Mesenchymal stem cell (in vitro differentiated cells and primary cell): ENCODE measurements at regions not wholly inside any gene's neighbourhood (a gene's known extent, or its start where the extent isn't known, plus 50 kb on each side); places are given as distances from the start of the nearest gene placed in this dataset.
A peak's percentile ranks its signal among the peaks of the same experiment; 100 is the strongest.

Experiments used
- DNase-seq: peaks from one replicate; pipeline ENCODE4 v3.0.0-alpha.2; 2013
- H2AFZ ChIP-seq: one replicate; pipeline ENCODE4 v1.6.1; 2013; ENCODE audit warnings: low read depth, mild to moderate bottlenecking, control low read depth, inconsistent platforms, low read length, moderate library complexity
- H2AK5ac ChIP-seq: 2 replicates; pipeline ENCODE4 v1.6.1; 2013; ENCODE audit warnings: low read length, moderate library complexity, mild to moderate bottlenecking, inconsistent platforms; ENCODE audit not compliant: severe bottlenecking
- H2BK120ac ChIP-seq: one replicate; pipeline ENCODE4 v1.6.1; 2013; ENCODE audit warnings: low read depth, mild to moderate bottlenecking, inconsistent platforms, low read length, moderate library complexity
- H2BK12ac ChIP-seq, 2 experiments: one replicate each; pipeline ENCODE4 v1.6.1; 2013; ENCODE audit warnings: inconsistent platforms in 2 of 2, low read length in 2 of 2, mild to moderate bottlenecking in 2 of 2, moderate library complexity in 2 of 2, control low read depth in 1 of 2
- H2BK15ac ChIP-seq: one replicate; pipeline ENCODE4 v1.6.1; 2013; ENCODE audit warnings: mild to moderate bottlenecking, low read depth, inconsistent platforms; ENCODE audit not compliant: poor library complexity, severe bottlenecking
- H2BK5ac ChIP-seq: 2 replicates; pipeline ENCODE4 v1.6.1; 2013; ENCODE audit warnings: low read depth, mild to moderate bottlenecking, low read length, control low read depth, inconsistent platforms; ENCODE audit not compliant: poor library complexity, severe bottlenecking
- H3K14ac ChIP-seq, 2 experiments: one replicate each; pipeline ENCODE4 v1.6.1; 2013; ENCODE audit warnings: inconsistent platforms in 2 of 2, low read length in 2 of 2, control low read depth in 1 of 2, mild to moderate bottlenecking in 1 of 2, moderate library complexity in 1 of 2
- H3K18ac ChIP-seq, 2 experiments: one replicate each; pipeline ENCODE4 v1.6.1; 2013; ENCODE audit warnings: inconsistent platforms in 2 of 2, low read length in 2 of 2, control low read depth in 1 of 2, low read depth in 1 of 2, mild to moderate bottlenecking in 1 of 2
- H3K23ac ChIP-seq, 2 experiments: one replicate each; pipeline ENCODE4 v1.6.1; 2013; ENCODE audit warnings: inconsistent platforms in 2 of 2, low read length in 2 of 2, mild to moderate bottlenecking in 2 of 2, moderate library complexity in 2 of 2, control low read depth in 1 of 2
- H3K27ac ChIP-seq: 2 replicates; pipeline ENCODE4 v1.5.1; 2013; ENCODE audit warnings: mild to moderate bottlenecking, moderate library complexity, low read length, control low read depth, inconsistent platforms; ENCODE audit not compliant: poor library complexity, severe bottlenecking
- H3K27me3 ChIP-seq, 2 experiments: 2 replicates each; pipeline versions ENCODE4 v1.6.1 to v1.7.0; 2013; ENCODE audit warnings: low read length in 2 of 2, mild to moderate bottlenecking in 2 of 2, moderate library complexity in 2 of 2, control low read depth in 1 of 2, inconsistent platforms in 1 of 2; ENCODE audit not compliant: control insufficient read depth in 1 of 2, insufficient read depth in 1 of 2
- H3K36me3 ChIP-seq, 2 experiments: 2 replicates each; pipeline versions ENCODE4 v1.6.1 to v1.7.0; 2013; ENCODE audit warnings: low read length in 2 of 2, control low read depth in 1 of 2, inconsistent platforms in 1 of 2, low read depth in 1 of 2, mild to moderate bottlenecking in 1 of 2; ENCODE audit not compliant: insufficient read depth in 2 of 2, control insufficient read depth in 1 of 2
- H3K4ac ChIP-seq, 2 experiments: one replicate each; pipeline ENCODE4 v1.6.1; 2013; ENCODE audit warnings: inconsistent platforms in 2 of 2, low read length in 2 of 2, mild to moderate bottlenecking in 2 of 2, moderate library complexity in 2 of 2, control low read depth in 1 of 2, low read depth in 1 of 2
- H3K4me1 ChIP-seq: 2 replicates; pipeline ENCODE4 v1.6.1; 2013; ENCODE audit warnings: low read depth, low read length, control low read depth; ENCODE audit not compliant: control insufficient read depth, insufficient read depth
- H3K4me2 ChIP-seq: 2 replicates; pipeline ENCODE4 v1.6.1; 2013; ENCODE audit warnings: low read length, mild to moderate bottlenecking, inconsistent platforms; ENCODE audit not compliant: poor library complexity, severe bottlenecking
- H3K4me3 ChIP-seq, 2 experiments: 2 replicates each; pipeline versions ENCODE4 v1.5.1 to v1.7.0; 2013; ENCODE audit warnings: low read length in 2 of 2, mild to moderate bottlenecking in 2 of 2, control low read depth in 1 of 2, low read depth in 1 of 2; ENCODE audit not compliant: insufficient read depth in 1 of 2
- H3K79me1 ChIP-seq: replicated peaks from 2 replicates; pipeline ENCODE4 v1.6.1; 2013; ENCODE audit warnings: mild to moderate bottlenecking, control low read depth, low read length, inconsistent platforms; ENCODE audit not compliant: poor library complexity, severe bottlenecking
- H3K9ac ChIP-seq: 2 replicates; pipeline ENCODE4 v1.7.0; 2013; ENCODE audit warnings: mild to moderate bottlenecking, low read length, moderate library complexity
- H3K9me3 ChIP-seq: 2 replicates; pipeline ENCODE4 v1.7.0; 2013; ENCODE audit warnings: mild to moderate bottlenecking, low read length; ENCODE audit not compliant: control insufficient read depth
- H4K8ac ChIP-seq: one replicate; pipeline ENCODE4 v1.6.1; 2013; ENCODE audit warnings: inconsistent platforms, mild to moderate bottlenecking, low read length, moderate library complexity
- H4K91ac ChIP-seq: one replicate; pipeline ENCODE4 v1.6.1; 2013; ENCODE audit warnings: mild to moderate bottlenecking, low read length, inconsistent platforms
- WGBS: methylation state at CpG from one replicate; pipeline ENCODE4 v1.1.7; 2013; ENCODE audit warnings: mixed read lengths; 5-methylcytosine and 5-hydroxymethylcytosine counted together

GRCh38 chr2:52181080-52181479, 1149.1 kb upstream of the NRXN1 start:
- Histone ChIP-seq H3K4me1 (peaks cover 1% of the 10 kb centered on the region), H4K8ac (no peak overlapping the region), H3K9ac (no peak overlapping the region), H2BK15ac (no peak overlapping the region), H3K4ac (no peak overlapping the region), H2BK120ac (no peak overlapping the region), H4K91ac (no peak overlapping the region), H3K9me3 (peaks cover 26% of the 10 kb centered on the region), H3K36me3 (no peaks in the 10 kb centered on the region), H2AFZ (no peak overlapping the region), H3K14ac (no peak overlapping the region), H3K27ac (no peak overlapping the region), H3K4me2 (no peak overlapping the region), H3K4me3 (no peak overlapping the region), H2AK5ac (no peak overlapping the region), H3K18ac (no peak overlapping the region), H2BK5ac (no peak overlapping the region), H3K27me3 (no peaks in the 10 kb centered on the region), H2BK12ac (no peak overlapping the region), H3K23ac (no peak overlapping the region), H3K79me1 (no peaks in the 10 kb centered on the region)
- DNase-seq = no peak
- WGBS = 100% methylated on average over 2 of the region's 2 CpGs

GRCh38 chr2:52178845-52179244, 1146.9 kb upstream of the NRXN1 start:
- Histone ChIP-seq H3K9ac (no peak overlapping the region), H3K4me3 (no peak overlapping the region), H2BK5ac (no peak overlapping the region), H2BK12ac (no peak overlapping the region), H3K79me1 (no peaks in the 10 kb centered on the region), H4K91ac (no peak overlapping the region), H3K27me3 (no peaks in the 10 kb centered on the region), H2BK120ac (no peak overlapping the region), H3K4ac (no peak overlapping the region), H3K4me1 (no peaks in the 10 kb centered on the region), H4K8ac (no peak overlapping the region), H3K18ac (no peak overlapping the region), H2BK15ac (no peak overlapping the region), H3K27ac (no peak overlapping the region), H2AFZ (no peak overlapping the region), H3K4me2 (no peak overlapping the region), H3K36me3 (no peaks in the 10 kb centered on the region), H2AK5ac (no peak overlapping the region), H3K23ac (no peak overlapping the region), H3K14ac (no peak overlapping the region), H3K9me3 (peaks cover 30% of the 10 kb centered on the region)
- WGBS = 80% methylated on average over 1 of the region's 1 CpG
- no peak for DNase-seq

GRCh38 chr2:52145005-52145404, 1113.1 kb upstream of the NRXN1 start:
- H2AFZ ChIP-seq = no peak overlapping the region
- DNase-seq = peak; percentile 18
- no peak overlapping the region for H2BK15ac ChIP-seq
- H3K4ac ChIP-seq = no peak overlapping the region
- H2AK5ac ChIP-seq = no peak overlapping the region
- no peak overlapping the region for H3K23ac ChIP-seq
- no peak overlapping the region for H3K27ac ChIP-seq
- H2BK12ac ChIP-seq = no peak overlapping the region
- H4K8ac ChIP-seq = no peak overlapping the region
- H3K9me3 ChIP-seq = no peaks in the 10 kb centered on the region
- H3K4me1 ChIP-seq = no peaks in the 10 kb centered on the region
- no peak overlapping the region for H3K9ac ChIP-seq
- H3K4me3 ChIP-seq = no peak overlapping the region
- H3K36me3 ChIP-seq = no peaks in the 10 kb centered on the region
- no peak overlapping the region for H4K91ac ChIP-seq
- H3K18ac ChIP-seq = no peak overlapping the region
- H2BK120ac ChIP-seq = no peak overlapping the region
- H2BK5ac ChIP-seq = no peak overlapping the region
- no peak overlapping the region for H3K14ac ChIP-seq
- no peak overlapping the region for H3K4me2 ChIP-seq
- H3K79me1 ChIP-seq = no peaks in the 10 kb centered on the region
- H3K27me3 ChIP-seq = no peaks in the 10 kb centered on the region

GRCh38 chr2:52144590-52144989, 1112.7 kb upstream of the NRXN1 start:
- Histone ChIP-seq H3K4me3 (no peak overlapping the region), H3K4ac (no peak overlapping the region), H3K27ac (no peak overlapping the region), H2BK5ac (no peak overlapping the region), H3K9me3 (no peaks in the 10 kb centered on the region), H3K9ac (no peak overlapping the region), H3K4me2 (no peak overlapping the region), H3K4me1 (no peaks in the 10 kb centered on the region), H2AK5ac (no peak overlapping the region), H3K18ac (no peak overlapping the region), H2BK120ac (no peak overlapping the region), H4K91ac (no peak overlapping the region), H3K79me1 (no peaks in the 10 kb centered on the region), H4K8ac (no peak overlapping the region), H3K23ac (no peak overlapping the region), H3K36me3 (no peaks in the 10 kb centered on the region), H2AFZ (no peak overlapping the region), H3K14ac (no peak overlapping the region), H2BK12ac (no peak overlapping the region), H2BK15ac (no peak overlapping the region), H3K27me3 (no peaks in the 10 kb centered on the region)
- WGBS = 83% methylated on average over 2 of the region's 4 CpGs
- DNase-seq = no peak
